ENCODE measurements at regions not wholly inside any gene's neighbourhood (a gene's known extent, or its start where the extent isn't known, plus 50 kb on each side); places are given as distances from the start of the nearest gene placed in this dataset.
"Not testable (repeated sequence)": the region's sequence is repeated elsewhere in the genome, so short reads cannot be mapped to it uniquely, and the experiment has no call there.

- DNase-seq (ENCODE audit: low read depth in 2 of 3, low spot score in 1 of 3), result no peak
These were observed 204.6 kb upstream of the AGR3 start for GRCh38 chr7:17086403-17086802.

- no peak for DNase-seq (ENCODE audit: low read depth in 2 of 3, low spot score in 1 of 3)
These were observed 207.7 kb upstream of the AHR start for GRCh38 chr7:17090751-17091150.

- DNase-seq (ENCODE audit: low read depth in 2 of 3, low spot score in 1 of 3), result no peak
These were observed 205.0 kb upstream of the AHR start for GRCh38 chr7:17093461-17093860.

GRCh38 chr7:17094963-17095574, 203.4 kb upstream of the AHR start:
- no peak for DNase-seq (ENCODE audit: low read depth in 2 of 3, low spot score in 1 of 3)

- no peak for DNase-seq (ENCODE audit: low read depth in 2 of 3, low spot score in 1 of 3)
These were observed 202.5 kb upstream of the AHR start for GRCh38 chr7:17095931-17096330.

GRCh38 chr7:17097668-17098297, 200.7 kb upstream of the AHR start:
- DNase-seq (ENCODE audit: low read depth in 2 of 3, low spot score in 1 of 3), result no peak

- no peak for DNase-seq (ENCODE audit: low read depth in 2 of 3, low spot score in 1 of 3)
These were observed 199.9 kb upstream of the AHR start for GRCh38 chr7:17098515-17098914.

- no peak for DNase-seq (ENCODE audit: low read depth in 2 of 3, low spot score in 1 of 3)
These were observed 199.1 kb upstream of the AHR start for GRCh38 chr7:17099083-17099973.

- DNase-seq (ENCODE audit: low read depth in 2 of 3, low spot score in 1 of 3), result not testable (repeated sequence)
These were observed 198.4 kb upstream of the AHR start for GRCh38 chr7:17099974-17100509.

GRCh38 chr7:17101207-17101696, 197.2 kb upstream of the AHR start:
- no peak for DNase-seq (ENCODE audit: low read depth in 2 of 3, low spot score in 1 of 3)

GRCh38 chr7:17103170-17103569, 195.3 kb upstream of the AHR start:
- no peak for DNase-seq (ENCODE audit: low read depth in 2 of 3, low spot score in 1 of 3)

GRCh38 chr7:17103984-17104383, 194.5 kb upstream of the AHR start:
- DNase-seq (ENCODE audit: low read depth in 2 of 3, low spot score in 1 of 3), result no peak

- DNase-seq (ENCODE audit: low read depth in 2 of 3, low spot score in 1 of 3), result no peak
These were observed 194.0 kb upstream of the AHR start for GRCh38 chr7:17104419-17104818.

GRCh38 chr7:17105701-17106100, 192.8 kb upstream of the AHR start:
- no peak for DNase-seq (ENCODE audit: low read depth in 2 of 3, low spot score in 1 of 3)

GRCh38 chr7:17108049-17108584, 190.3 kb upstream of the AHR start:
- no peak for DNase-seq (ENCODE audit: low read depth in 2 of 3, low spot score in 1 of 3)

- no peak for DNase-seq (ENCODE audit: low read depth in 2 of 3, low spot score in 1 of 3)
These were observed 189.4 kb upstream of the AHR start for GRCh38 chr7:17109020-17109419.

GRCh38 chr7:17113770-17114169, 184.7 kb upstream of the AHR start:
- not testable (repeated sequence) for DNase-seq (ENCODE audit: low read depth in 2 of 3, low spot score in 1 of 3)

- DNase-seq (ENCODE audit: low read depth in 2 of 3, low spot score in 1 of 3), result no peak
These were observed 180.0 kb upstream of the AHR start for GRCh38 chr7:17118412-17118811.

GRCh38 chr7:17120756-17121155, 177.7 kb upstream of the AHR start:
- DNase-seq (ENCODE audit: low read depth in 2 of 3, low spot score in 1 of 3), result no peak

- no peak for DNase-seq (ENCODE audit: low read depth in 2 of 3, low spot score in 1 of 3)
These were observed 176.8 kb upstream of the AHR start for GRCh38 chr7:17121671-17122070.

GRCh38 chr7:17123020-17123419, 175.4 kb upstream of the AHR start:
- no peak for DNase-seq (ENCODE audit: low read depth in 2 of 3, low spot score in 1 of 3)
